ENCODE measurements at regions not wholly inside any gene's neighbourhood (a gene's known extent, or its start where the extent isn't known, plus 50 kb on each side); places are given as distances from the start of the nearest gene placed in this dataset.

DNA sequence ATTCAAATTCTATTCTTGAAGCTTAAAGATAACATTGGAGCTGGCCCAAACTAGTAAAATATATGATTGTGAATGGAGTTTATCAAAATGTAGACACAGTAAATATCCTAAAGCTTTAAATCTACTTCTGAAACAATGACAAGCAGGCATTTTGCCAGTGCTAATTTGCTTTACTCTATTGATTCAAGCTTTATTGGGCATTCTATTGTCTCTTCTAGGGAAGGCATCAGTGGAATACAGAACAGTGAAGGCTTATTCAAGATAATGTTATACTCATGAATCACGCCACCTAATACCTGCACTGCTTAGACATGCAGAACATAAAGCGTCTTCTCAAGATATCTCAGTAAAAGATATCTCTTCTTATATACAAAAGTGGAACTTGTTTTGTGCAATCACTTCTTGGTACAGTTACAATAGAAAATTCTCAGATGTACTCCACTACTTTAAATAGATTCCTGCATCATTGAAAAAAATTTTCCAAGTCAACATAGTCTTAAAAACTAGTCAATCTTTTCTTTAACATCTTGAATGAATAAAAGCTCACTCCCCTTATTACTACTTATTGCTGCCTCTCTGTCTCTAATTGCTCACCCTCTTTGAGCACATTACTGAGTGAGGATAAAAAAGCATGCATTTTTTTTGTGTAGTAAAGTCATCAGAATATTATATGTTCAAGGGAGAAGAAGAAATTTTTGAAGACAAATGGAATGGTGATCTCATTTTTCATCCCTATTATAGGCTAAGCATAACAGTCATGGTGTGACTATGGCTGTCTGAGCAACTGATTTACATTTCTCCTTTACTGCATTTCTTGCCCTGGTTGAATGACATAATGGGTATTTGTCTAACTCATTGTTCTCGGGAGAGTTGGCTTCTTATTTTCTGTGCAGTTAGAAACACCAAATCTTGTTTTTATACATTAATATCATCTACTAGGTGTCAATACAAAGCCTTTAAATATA, 98.0 kb upstream of the E2F7 start:
- TF ChIP-seq POLR2A (IDR thresholded peaks at IDR 0.05; ENCODE audit: low read depth, low read length) (no peak), POLR2AphosphoS5 (IDR thresholded peaks at IDR 0.05; ENCODE audit: low read depth, low read length) (no peak), TAF1 (IDR thresholded peaks at IDR 0.05; ENCODE audit: low read depth, low read length) (no peak)
